OCI-LY7 (cell line): ENCODE measurements at regions not wholly inside any gene's neighbourhood (a gene's known extent, or its start where the extent isn't known, plus 50 kb on each side); places are given as distances from the start of the nearest gene placed in this dataset.

Experiments
- BruUV-seq: library from RNA; stranded (reverse); fragments of 400-500 nt; replicated peaks from 2 replicates; lab custom pipeline; 2021; lab: Mats Ljungman, UMichigan
- CTCF ChIA-PET: fragments of 300-600 bp; sonication (Branson Sonifier 250); formaldehyde crosslinking; loops from one replicate; lab custom pipeline; 2022; ENCODE audit warnings: antibody characterized with exemption; ENCODE audit not compliant: unreplicated experiment; lab: Charles Lee
- POLR2A ChIA-PET: fragments of 300-600 bp; sonication (Branson Sonifier 250); formaldehyde crosslinking; loops from one replicate; lab custom pipeline; 2022; ENCODE audit warnings: antibody characterized with exemption; lab: Charles Lee
- DNase-seq: peaks from one replicate; pipeline ENCODE4 v3.0.0-alpha.2; 2015; ENCODE audit warnings: low spot score
- H2AFZ ChIP-seq: fragments of 200-600 bp; sonication (generic), shearing (Covaris generic); 2 replicates; pipeline ENCODE4 v1.6.1; 2014; ENCODE audit warnings: mild to moderate bottlenecking, antibody characterized with exemption, low read length, moderate library complexity
- H3K27ac ChIP-seq: fragments of 200-600 bp; sonication (generic); 2 replicates; pipeline ENCODE4 v1.5.1; 2014; ENCODE audit warnings: mixed run types, low read depth, mild to moderate bottlenecking, moderate library complexity, low read length, inconsistent platforms; ENCODE audit not compliant: poor library complexity, severe bottlenecking
- H3K36me3 ChIP-seq: fragments of 200-600 bp; sonication (generic); 2 replicates; pipeline ENCODE4 v1.6.1; 2014; ENCODE audit warnings: mild to moderate bottlenecking, antibody characterized with exemption, low read length, moderate library complexity, mixed read lengths; ENCODE audit not compliant: insufficient read depth
- H3K4me1 ChIP-seq: fragments of 200-600 bp; sonication (generic); 2 replicates; pipeline ENCODE4 v1.5.1; 2014; ENCODE audit warnings: mild to moderate bottlenecking, low read length; ENCODE audit not compliant: insufficient read depth, poor library complexity, severe bottlenecking
- H3K4me2 ChIP-seq: fragments of 200-600 bp; sonication (generic); 2 replicates; pipeline ENCODE4 v1.6.1; 2014; ENCODE audit warnings: mild to moderate bottlenecking, low read length
- H3K4me3 ChIP-seq: fragments of 200-600 bp; sonication (generic); 2 replicates; pipeline ENCODE4 v1.5.1; 2014; ENCODE audit warnings: mild to moderate bottlenecking, low read depth, low read length; ENCODE audit not compliant: poor library complexity, severe bottlenecking
- H3K79me2 ChIP-seq: fragments of 200-600 bp; sonication (generic); 2 replicates; pipeline ENCODE4 v1.6.1; 2016; ENCODE audit warnings: low read depth, mild to moderate bottlenecking, low read length, moderate library complexity, mixed read lengths; ENCODE audit not compliant: insufficient read depth
- H3K9me2 ChIP-seq: fragments of 200-600 bp; sonication (generic); 2 replicates; pipeline ENCODE4 v1.6.1; 2016; ENCODE audit warnings: mild to moderate bottlenecking, low read length, mixed read lengths; ENCODE audit not compliant: insufficient read depth
- H3K9me3 ChIP-seq: fragments of 200-600 bp; sonication (generic); 2 replicates; pipeline ENCODE4 v1.6.1; 2014; ENCODE audit warnings: mild to moderate bottlenecking, mixed run types, low read length, mixed read lengths
- H4K20me1 ChIP-seq: fragments of 200-600 bp; sonication (generic); 2 replicates; pipeline ENCODE4 v1.6.1; 2014; ENCODE audit warnings: mild to moderate bottlenecking, antibody characterized with exemption, low read length, moderate library complexity, mixed read lengths; ENCODE audit not compliant: insufficient read depth
- CTCF ChIP-seq: fragments of 200-600 bp; sonication (generic); conservative IDR thresholded peaks from 2 replicates; pipeline ENCODE4 v1.5.1; 2014; ENCODE audit warnings: mild to moderate bottlenecking, antibody characterized with exemption, low read length, moderate library complexity, mixed read lengths
- EZH2phosphoT487 ChIP-seq: fragments of 200-600 bp; sonication (generic); IDR thresholded peaks from 2 replicates; pipeline ENCODE4 v1.6.1; 2018; ENCODE audit warnings: low read depth, borderline replicate concordance, mild to moderate bottlenecking, mixed run types, antibody characterized with exemption, low read length, moderate library complexity, mixed read lengths
- intact Hi-C: fragments of 100-400 bp; cut with micrococcal nuclease; formaldehyde crosslinking; loops from one replicate; pipeline ENCODE4 v1.10.0; 2022; ENCODE audit not compliant: unreplicated experiment

GRCh38 chr4:180120068-180120467, 2123.1 kb upstream of the TENM3 start:
- intact Hi-C loops = no loop called here
- H3K9me3 ChIP-seq = no peaks in the 10 kb centered on the region
- H3K79me2 ChIP-seq = no peaks in the 10 kb centered on the region
- no peak overlapping the region for H3K4me2 ChIP-seq
- no peaks in the 10 kb centered on the region for H3K9me2 ChIP-seq
- H3K36me3 ChIP-seq = no peaks in the 10 kb centered on the region
- DNase-seq = no peak
- no TSS peak for BruUV-seq
- CTCF ChIA-PET = no interaction called here
- no peaks in the 10 kb centered on the region for H3K4me1 ChIP-seq
- TF ChIP-seq CTCF = no peak
- TF ChIP-seq EZH2phosphoT487 = no peak
- POLR2A ChIA-PET = interaction anchor here (0.5 to 1.1 kb wide), 2 partner anchors 20 to 40 kb away, joined by 3 read pairs; no protein-coding TSS in a partner anchor
- H3K4me3 ChIP-seq = no peak overlapping the region
- no peak overlapping the region for H2AFZ ChIP-seq
- no peaks in the 10 kb centered on the region for H4K20me1 ChIP-seq
- H3K27ac ChIP-seq = no peak overlapping the region

GRCh38 chr4:180134091-180134866, 2108.9 kb upstream of the TENM3 start:
- Histone ChIP-seq H3K9me2 (no peaks in the 10 kb centered on the region), H4K20me1 (no peaks in the 10 kb centered on the region), H3K9me3 (no peaks in the 10 kb centered on the region), H3K79me2 (no peaks in the 10 kb centered on the region), H3K4me3 (no peak overlapping the region), H3K4me1 (no peaks in the 10 kb centered on the region), H3K36me3 (no peaks in the 10 kb centered on the region), H3K4me2 (no peak overlapping the region), H3K27ac (no peak overlapping the region), H2AFZ (peak overlapping the region; percentile 35; the same call in 1 of the 2 replicates)
- TF ChIP-seq EZH2phosphoT487 (no peak), CTCF (no peak)
- BruUV-seq = no TSS peak
- DNase-seq = no peak
- CTCF ChIA-PET = no interaction called here
- intact Hi-C loops = no loop called here
- POLR2A ChIA-PET = no interaction called here

GRCh38 chr4:180141734-180142133, 2101.5 kb upstream of the TENM3 start:
- no peaks in the 10 kb centered on the region for H3K9me3 ChIP-seq
- 0 out of 2 replicates have a peak, but pooled peaks cover 6% of the 10 kb centered on the region for H3K9me2 ChIP-seq
- ChIA-PET POLR2A (interaction anchor here (0.6 to 0.9 kb wide), 4 partner anchors 14 to 436 kb away, joined by 3 read pairs; no protein-coding TSS in a partner anchor), CTCF (no interaction called here)
- intact Hi-C loops = no loop called here
- no peaks in the 10 kb centered on the region for H3K4me1 ChIP-seq
- TF ChIP-seq EZH2phosphoT487 = no peak
- no peak for TF ChIP-seq CTCF
- no TSS peak for BruUV-seq
- H4K20me1 ChIP-seq = no peaks in the 10 kb centered on the region
- no peak overlapping the region for H3K27ac ChIP-seq
- H3K4me2 ChIP-seq = no peak overlapping the region
- no peak overlapping the region for H2AFZ ChIP-seq
- DNase-seq = no peak
- H3K4me3 ChIP-seq = no peak overlapping the region
- no peaks in the 10 kb centered on the region for H3K36me3 ChIP-seq
- H3K79me2 ChIP-seq = no peaks in the 10 kb centered on the region
